ENCODE measurements at regions not wholly inside any gene's neighbourhood (a gene's known extent, or its start where the extent isn't known, plus 50 kb on each side); places are given as distances from the start of the nearest gene placed in this dataset.

DNA sequence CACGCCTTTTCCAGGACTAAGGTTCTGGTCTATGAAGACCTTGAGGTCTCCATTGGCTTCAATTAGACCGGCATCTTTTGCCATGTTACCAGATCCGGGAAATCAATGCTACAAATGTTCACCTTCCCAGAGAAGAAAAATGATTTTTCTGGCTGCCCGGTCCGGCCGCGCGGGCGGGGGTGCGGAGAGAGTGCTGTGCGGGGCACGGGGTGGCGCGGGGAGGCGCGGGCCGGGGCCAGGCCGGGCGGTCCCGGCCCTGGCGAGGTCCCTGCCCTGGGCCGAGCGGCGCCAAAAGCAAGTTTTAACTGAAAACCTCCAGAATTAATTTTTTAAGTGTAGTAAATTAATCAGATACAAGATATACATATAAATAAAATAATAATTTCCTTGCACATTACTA is 128.2 kb downstream of the MINAR1 start:
- Histone ChIP-seq H3K4me1 (ENCODE audit: insufficient read depth, low read length) (no peaks in the 10 kb centered on the region), H4K20me1 (ENCODE audit: insufficient read depth, low read length) (no peaks in the 10 kb centered on the region), H3K36me3 (ENCODE audit: insufficient read depth, low read length) (no peaks in the 10 kb centered on the region), H3K9me3 (ENCODE audit: low read depth, low read length) (no peaks in the 10 kb centered on the region), H3K4me2 (ENCODE audit: insufficient read depth, low read length) (no peak overlapping the region), H2AFZ (ENCODE audit: low read length) (no peak overlapping the region), H3K27me3 (ENCODE audit: insufficient read depth, low read length) (peaks cover 17% of the 10 kb centered on the region), H3K79me2 (ENCODE audit: insufficient read depth, low read length) (no peaks in the 10 kb centered on the region), H3K27ac (ENCODE audit: low read depth, low read length) (no peak overlapping the region), H3K4me3 (ENCODE audit: insufficient read depth, low read length) (no peak overlapping the region)
- TF ChIP-seq, protein P1, sequence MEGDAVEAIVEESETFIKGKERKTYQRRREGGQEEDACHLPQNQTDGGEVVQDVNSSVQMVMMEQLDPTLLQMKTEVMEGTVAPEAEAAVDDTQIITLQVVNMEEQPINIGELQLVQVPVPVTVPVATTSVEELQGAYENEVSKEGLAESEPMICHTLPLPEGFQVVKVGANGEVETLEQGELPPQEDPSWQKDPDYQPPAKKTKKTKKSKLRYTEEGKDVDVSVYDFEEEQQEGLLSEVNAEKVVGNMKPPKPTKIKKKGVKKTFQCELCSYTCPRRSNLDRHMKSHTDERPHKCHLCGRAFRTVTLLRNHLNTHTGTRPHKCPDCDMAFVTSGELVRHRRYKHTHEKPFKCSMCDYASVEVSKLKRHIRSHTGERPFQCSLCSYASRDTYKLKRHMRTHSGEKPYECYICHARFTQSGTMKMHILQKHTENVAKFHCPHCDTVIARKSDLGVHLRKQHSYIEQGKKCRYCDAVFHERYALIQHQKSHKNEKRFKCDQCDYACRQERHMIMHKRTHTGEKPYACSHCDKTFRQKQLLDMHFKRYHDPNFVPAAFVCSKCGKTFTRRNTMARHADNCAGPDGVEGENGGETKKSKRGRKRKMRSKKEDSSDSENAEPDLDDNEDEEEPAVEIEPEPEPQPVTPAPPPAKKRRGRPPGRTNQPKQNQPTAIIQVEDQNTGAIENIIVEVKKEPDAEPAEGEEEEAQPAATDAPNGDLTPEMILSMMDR (IDR thresholded peaks at IDR 0.05; ENCODE audit: extremely low read depth, low read depth, low read length): no peak
- DNase-seq (ENCODE audit: insufficient read length, low spot score, missing footprints): no peak

DNA sequence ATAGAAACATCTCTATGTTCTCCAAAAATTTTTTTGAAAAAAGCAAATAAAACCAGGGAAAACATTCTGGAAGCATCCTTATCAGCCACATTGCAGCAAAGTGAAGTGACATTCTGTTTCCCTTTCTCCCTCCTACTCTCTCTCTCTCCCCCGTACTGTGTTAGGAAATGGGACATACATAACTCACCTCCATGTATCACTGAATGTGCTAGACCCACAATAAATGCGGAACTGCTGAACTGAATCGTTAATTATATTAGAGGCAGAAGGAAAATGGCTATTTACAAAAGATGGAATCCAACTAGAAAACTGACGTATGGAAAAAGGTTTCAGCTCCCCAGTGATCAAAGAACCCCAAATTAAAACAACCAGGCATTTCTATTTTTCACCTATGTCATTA is 129.8 kb downstream of the MINAR1 start:
- no peaks in the 10 kb centered on the region for H3K9me3 ChIP-seq (ENCODE audit: low read depth, low read length)
- peak overlapping the region; percentile 57 for H2AFZ ChIP-seq (ENCODE audit: low read length)
- TF ChIP-seq, protein P1 (IDR thresholded peaks at IDR 0.05; ENCODE audit: extremely low read depth, low read depth, low read length): no peak
- no peaks in the 10 kb centered on the region for H3K4me1 ChIP-seq (ENCODE audit: insufficient read depth, low read length)
- DNase-seq (ENCODE audit: insufficient read length, low spot score, missing footprints): no peak
- peak overlapping the region; percentile 64 for H3K4me2 ChIP-seq (ENCODE audit: insufficient read depth, low read length)
- peak overlapping the region; percentile 30 for H3K4me3 ChIP-seq (ENCODE audit: insufficient read depth, low read length)
- no peak overlapping the region for H3K27ac ChIP-seq (ENCODE audit: low read depth, low read length)
- H4K20me1 ChIP-seq (ENCODE audit: insufficient read depth, low read length): no peaks in the 10 kb centered on the region
- H3K27me3 ChIP-seq (ENCODE audit: insufficient read depth, low read length): peaks cover 17% of the 10 kb centered on the region
- H3K79me2 ChIP-seq (ENCODE audit: insufficient read depth, low read length): no peaks in the 10 kb centered on the region
- H3K36me3 ChIP-seq (ENCODE audit: insufficient read depth, low read length): no peaks in the 10 kb centered on the region

DNA sequence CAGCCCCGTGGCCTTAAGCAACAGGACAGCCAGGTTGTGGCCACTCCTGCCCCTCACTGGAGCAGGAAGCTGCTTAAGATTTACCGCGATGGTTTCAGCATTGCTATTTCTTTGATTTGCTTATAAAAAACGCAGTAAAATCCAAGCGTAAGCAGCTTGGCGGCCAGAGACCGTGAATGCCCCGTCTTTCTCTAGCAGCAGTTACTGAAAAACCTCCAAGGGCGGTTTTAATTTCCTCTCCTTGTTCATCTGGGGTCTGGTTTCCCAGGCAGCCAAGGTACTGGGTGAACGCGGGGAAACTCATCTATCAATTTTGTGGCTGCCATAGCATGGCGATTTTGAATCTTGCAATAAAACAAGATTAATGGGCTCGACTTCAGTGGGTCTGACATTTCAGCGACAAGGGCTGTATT is 130.3 kb downstream of the MINAR1 start:
- TF ChIP-seq, protein P1 (IDR thresholded peaks at IDR 0.05; ENCODE audit: extremely low read depth, low read depth, low read length): no peak
- DNase-seq (ENCODE audit: insufficient read length, low spot score, missing footprints): peak; percentile 89
- Histone ChIP-seq H3K27me3 (ENCODE audit: insufficient read depth, low read length) (peaks cover 17% of the 10 kb centered on the region), H3K9me3 (ENCODE audit: low read depth, low read length) (no peaks in the 10 kb centered on the region), H3K4me1 (ENCODE audit: insufficient read depth, low read length) (no peaks in the 10 kb centered on the region), H3K79me2 (ENCODE audit: insufficient read depth, low read length) (no peaks in the 10 kb centered on the region), H3K4me3 (ENCODE audit: insufficient read depth, low read length) (peak overlapping the region; percentile 30), H3K27ac (ENCODE audit: low read depth, low read length) (no peak overlapping the region), H2AFZ (ENCODE audit: low read length) (peak overlapping the region; percentile 57), H3K36me3 (ENCODE audit: insufficient read depth, low read length) (no peaks in the 10 kb centered on the region), H4K20me1 (ENCODE audit: insufficient read depth, low read length) (no peaks in the 10 kb centered on the region), H3K4me2 (ENCODE audit: insufficient read depth, low read length) (peak overlapping the region; percentile 64)

DNA sequence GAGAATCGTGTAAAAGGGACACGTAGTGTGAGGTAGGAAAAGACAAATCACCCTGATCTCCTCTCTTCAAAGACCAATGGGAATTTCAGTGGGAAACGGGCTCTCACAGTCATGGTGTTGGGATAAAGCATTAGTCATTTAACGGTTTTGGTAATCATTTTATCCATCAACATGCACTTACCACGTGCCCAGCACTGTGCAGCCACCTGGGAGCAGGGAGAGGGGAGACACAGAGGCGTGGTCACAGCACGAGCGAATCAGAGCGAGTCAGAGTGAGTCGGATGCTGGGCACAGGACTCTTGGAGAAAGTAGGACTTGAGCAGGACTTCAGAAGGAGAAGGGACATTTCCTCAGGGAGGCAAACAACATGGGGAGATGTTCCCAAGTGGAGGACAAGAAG is 130.8 kb downstream of the MINAR1 start:
- Histone ChIP-seq H2AFZ (ENCODE audit: low read length) (peak overlapping the region; percentile 57), H3K4me2 (ENCODE audit: insufficient read depth, low read length) (peak overlapping the region; percentile 64)

More for the DNA sequence above, 130.8 kb downstream of the MINAR1 start:
- Histone ChIP-seq H3K79me2 (ENCODE audit: insufficient read depth, low read length) (no peaks in the 10 kb centered on the region), H3K9me3 (ENCODE audit: low read depth, low read length) (no peaks in the 10 kb centered on the region), H4K20me1 (ENCODE audit: insufficient read depth, low read length) (no peaks in the 10 kb centered on the region), H3K4me1 (ENCODE audit: insufficient read depth, low read length) (no peaks in the 10 kb centered on the region), H3K4me3 (ENCODE audit: insufficient read depth, low read length) (peak overlapping the region; percentile 30), H3K27me3 (ENCODE audit: insufficient read depth, low read length) (peaks cover 17% of the 10 kb centered on the region), H3K27ac (ENCODE audit: low read depth, low read length) (no peak overlapping the region), H3K36me3 (ENCODE audit: insufficient read depth, low read length) (no peaks in the 10 kb centered on the region)
- DNase-seq (ENCODE audit: insufficient read length, low spot score, missing footprints): peak; percentile 62
- TF ChIP-seq, protein P1 (IDR thresholded peaks at IDR 0.05; ENCODE audit: extremely low read depth, low read depth, low read length): no peak

All from osteoblast (primary cell).